ENCODE measurements at regions not wholly inside any gene's neighbourhood (a gene's known extent, or its start where the extent isn't known, plus 50 kb on each side); places are given as distances from the start of the nearest gene placed in this dataset.

DNA sequence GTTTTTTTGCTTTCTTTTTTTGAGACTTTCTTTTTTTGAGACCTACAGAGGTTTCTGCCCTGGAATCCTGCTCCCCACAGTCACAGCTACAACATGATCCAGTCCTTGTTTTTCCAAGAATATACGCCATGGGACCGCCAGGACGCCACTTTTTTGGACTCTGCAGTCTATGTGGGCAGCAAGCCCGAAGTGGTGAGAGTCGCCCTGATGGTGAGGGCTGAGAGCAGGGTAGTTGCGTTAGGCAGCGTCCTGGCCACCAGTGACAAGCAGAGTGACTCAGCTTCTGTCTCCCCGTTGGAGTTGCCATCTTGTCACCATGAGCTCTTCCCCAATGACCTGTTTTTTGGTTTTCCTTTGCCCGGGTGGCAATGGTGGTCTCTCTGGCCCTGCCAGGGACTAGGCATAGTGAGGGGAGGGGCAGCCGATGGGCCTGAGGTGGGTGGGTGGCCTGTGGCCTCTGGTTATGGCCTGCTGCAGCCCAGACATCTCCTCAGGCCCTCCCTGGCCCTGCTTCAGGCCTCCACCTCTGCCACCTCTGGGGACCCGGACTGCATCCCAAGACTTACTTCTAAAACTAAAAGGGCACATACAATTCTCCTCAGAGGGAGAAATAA is 88.0 kb upstream of the MALRD1 start:
- Histone ChIP-seq H3K36me3 (ENCODE audit: control insufficient read depth, insufficient read depth, low read length) (no peaks in the 10 kb centered on the region), H3K27ac (ENCODE audit: low read depth, low read length) (no peak overlapping the region), H3K79me2 (ENCODE audit: control insufficient read depth, insufficient read depth, low read length) (no peaks in the 10 kb centered on the region), H2BK5ac (ENCODE audit: low read length) (no peak overlapping the region), H2AK5ac (ENCODE audit: low read length) (no peak overlapping the region), H3K27me3 (ENCODE audit: insufficient read depth, low read length, poor library complexity) (no peaks in the 10 kb centered on the region), H3K18ac (ENCODE audit: low read length) (no peak overlapping the region), H3K4me2 (ENCODE audit: low read length) (no peak overlapping the region), H3K23ac (ENCODE audit: low read length) (no peak overlapping the region), H3K56ac (ENCODE audit: low read length) (no peak overlapping the region), H3K9ac (ENCODE audit: low read length) (no peak overlapping the region), H4K5ac (ENCODE audit: low read length) (no peak overlapping the region), H3K4me1 (ENCODE audit: control insufficient read depth, low read depth, low read length) (no peaks in the 10 kb centered on the region), H3K4ac (ENCODE audit: low read depth, low read length) (no peak overlapping the region), H4K8ac (ENCODE audit: low read depth, low read length) (no peak overlapping the region), H3K79me1 (ENCODE audit: low read length) (no peaks in the 10 kb centered on the region), H3K4me3 (ENCODE audit: low read length) (no peak overlapping the region), H2BK120ac (ENCODE audit: low read depth, low read length) (no peak overlapping the region), H2BK15ac (replicated peaks; ENCODE audit: low read depth) (no peak overlapping the region)
- DNase-seq, result no peak
- WGBS (ENCODE audit: extremely low coverage, insufficient coverage, low lambda C conversion rate), result no CpG with 5 or more reads among the region's 11 CpGs

DNA sequence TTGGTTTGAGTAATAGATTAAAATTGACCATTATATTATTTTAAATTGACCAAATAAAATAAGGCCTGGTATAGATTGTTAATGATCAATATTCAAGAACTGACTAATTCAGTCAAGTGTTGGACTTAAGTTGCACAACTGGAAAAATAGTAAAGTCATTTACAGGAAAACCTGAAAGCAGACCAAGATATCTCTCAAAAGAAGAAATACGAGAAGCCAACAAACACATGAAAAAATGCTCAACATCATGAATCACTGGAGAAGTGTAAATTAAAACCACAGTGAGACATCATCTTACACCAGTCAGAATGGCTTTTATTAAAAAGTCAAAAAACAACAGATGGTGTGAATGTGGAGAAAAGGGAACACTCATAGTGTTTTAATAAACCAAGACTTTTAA is 80.4 kb upstream of the MALRD1 start:
- H3K27ac ChIP-seq (ENCODE audit: low read depth, low read length), result no peak overlapping the region
- WGBS (ENCODE audit: extremely low coverage, insufficient coverage, low lambda C conversion rate), result no CpG with 5 or more reads among the region's 1 CpG

GRCh38 chr10:18976696-18977251 is 71.8 kb upstream of the MALRD1 start:
- Histone ChIP-seq H4K8ac (ENCODE audit: low read depth, low read length) (no peak overlapping the region), H3K9ac (ENCODE audit: low read length) (no peak overlapping the region), H3K56ac (ENCODE audit: low read length) (no peak overlapping the region), H3K4me3 (ENCODE audit: low read length) (no peak overlapping the region), H2BK15ac (replicated peaks; ENCODE audit: low read depth) (no peak overlapping the region), H2BK120ac (ENCODE audit: low read depth, low read length) (no peak overlapping the region), H3K27ac (ENCODE audit: low read depth, low read length) (no peak overlapping the region), H3K79me2 (ENCODE audit: control insufficient read depth, insufficient read depth, low read length) (no peaks in the 10 kb centered on the region), H3K36me3 (ENCODE audit: control insufficient read depth, insufficient read depth, low read length) (no peaks in the 10 kb centered on the region), H3K4me2 (ENCODE audit: low read length) (no peak overlapping the region), H4K5ac (ENCODE audit: low read length) (no peak overlapping the region), H3K27me3 (ENCODE audit: insufficient read depth, low read length, poor library complexity) (no peaks in the 10 kb centered on the region), H3K18ac (ENCODE audit: low read length) (no peak overlapping the region), H2AK5ac (ENCODE audit: low read length) (no peak overlapping the region), H3K4me1 (ENCODE audit: control insufficient read depth, low read depth, low read length) (no peaks in the 10 kb centered on the region), H3K23ac (ENCODE audit: low read length) (no peak overlapping the region), H3K4ac (ENCODE audit: low read depth, low read length) (no peak overlapping the region), H2BK5ac (ENCODE audit: low read length) (no peak overlapping the region), H3K79me1 (ENCODE audit: low read length) (no peaks in the 10 kb centered on the region)
- DNase-seq, result no peak
- WGBS (ENCODE audit: extremely low coverage, insufficient coverage, low lambda C conversion rate), result no CpG with 5 or more reads among the region's 4 CpGs

More for the DNA sequence above, 80.4 kb upstream of the MALRD1 start:
- H3K4me1 ChIP-seq (ENCODE audit: control insufficient read depth, low read depth, low read length), result no peaks in the 10 kb centered on the region
- H3K18ac ChIP-seq (ENCODE audit: low read length), result no peak overlapping the region
- no peak overlapping the region for H3K4ac ChIP-seq (ENCODE audit: low read depth, low read length)
- no peak overlapping the region for H3K9ac ChIP-seq (ENCODE audit: low read length)
- no peak for DNase-seq
- no peak overlapping the region for H3K4me2 ChIP-seq (ENCODE audit: low read length)
- H3K27me3 ChIP-seq (ENCODE audit: insufficient read depth, low read length, poor library complexity), result no peaks in the 10 kb centered on the region
- H3K23ac ChIP-seq (ENCODE audit: low read length), result no peak overlapping the region
- H2AK5ac ChIP-seq (ENCODE audit: low read length), result no peak overlapping the region
- H3K79me1 ChIP-seq (ENCODE audit: low read length), result no peaks in the 10 kb centered on the region
- no peaks in the 10 kb centered on the region for H3K79me2 ChIP-seq (ENCODE audit: control insufficient read depth, insufficient read depth, low read length)
- H4K5ac ChIP-seq (ENCODE audit: low read length), result no peak overlapping the region
- H2BK5ac ChIP-seq (ENCODE audit: low read length), result no peak overlapping the region
- H3K4me3 ChIP-seq (ENCODE audit: low read length), result no peak overlapping the region
- H2BK120ac ChIP-seq (ENCODE audit: low read depth, low read length), result no peak overlapping the region
- no peak overlapping the region for H4K8ac ChIP-seq (ENCODE audit: low read depth, low read length)
- H3K56ac ChIP-seq (ENCODE audit: low read length), result no peak overlapping the region
- H2BK15ac ChIP-seq (replicated peaks; ENCODE audit: low read depth), result no peak overlapping the region
- no peaks in the 10 kb centered on the region for H3K36me3 ChIP-seq (ENCODE audit: control insufficient read depth, insufficient read depth, low read length)

DNA sequence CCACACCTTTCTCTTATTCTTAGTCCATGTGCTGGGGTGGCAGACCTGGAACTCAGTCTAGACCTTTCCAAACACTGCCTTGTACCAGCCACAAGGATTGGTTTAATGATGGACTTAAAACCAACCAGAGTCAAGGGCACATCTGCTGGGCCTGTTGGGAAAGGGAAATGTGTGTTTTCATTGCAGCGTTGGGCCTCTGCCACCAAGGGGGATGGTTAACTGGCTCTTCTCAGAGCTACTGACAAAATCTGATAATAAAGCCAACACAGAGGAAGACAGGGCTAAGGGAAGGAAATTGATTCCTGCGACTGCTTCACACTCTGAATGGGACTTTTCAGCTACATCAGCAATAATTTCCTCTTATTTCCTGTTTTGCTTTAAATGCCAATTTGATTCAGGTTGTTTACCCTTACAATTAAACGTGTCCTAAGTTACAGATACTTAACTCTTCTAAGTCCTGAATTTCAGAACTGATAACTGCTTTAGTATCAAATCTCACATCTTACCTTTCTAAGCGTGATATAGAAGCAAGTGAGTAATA is 68.4 kb upstream of the MALRD1 start:
- no peak overlapping the region for H3K56ac ChIP-seq (ENCODE audit: low read length)
- no peaks in the 10 kb centered on the region for H3K79me1 ChIP-seq (ENCODE audit: low read length)
- no CpG with 5 or more reads among the region's 4 CpGs for WGBS (ENCODE audit: extremely low coverage, insufficient coverage, low lambda C conversion rate)
- no peak overlapping the region for H3K27ac ChIP-seq (ENCODE audit: low read depth, low read length)
- H3K23ac ChIP-seq (ENCODE audit: low read length), result no peak overlapping the region
- no peak for DNase-seq
- H3K4me2 ChIP-seq (ENCODE audit: low read length), result no peak overlapping the region
- no peak overlapping the region for H3K4ac ChIP-seq (ENCODE audit: low read depth, low read length)
- no peaks in the 10 kb centered on the region for H3K4me1 ChIP-seq (ENCODE audit: control insufficient read depth, low read depth, low read length)
- H2BK120ac ChIP-seq (ENCODE audit: low read depth, low read length), result no peak overlapping the region
- no peak overlapping the region for H4K8ac ChIP-seq (ENCODE audit: low read depth, low read length)
- no peaks in the 10 kb centered on the region for H3K27me3 ChIP-seq (ENCODE audit: insufficient read depth, low read length, poor library complexity)
- H2AK5ac ChIP-seq (ENCODE audit: low read length), result no peak overlapping the region
- H3K79me2 ChIP-seq (ENCODE audit: control insufficient read depth, insufficient read depth, low read length), result no peaks in the 10 kb centered on the region
- no peaks in the 10 kb centered on the region for H3K36me3 ChIP-seq (ENCODE audit: control insufficient read depth, insufficient read depth, low read length)
- no peak overlapping the region for H2BK5ac ChIP-seq (ENCODE audit: low read length)
- no peak overlapping the region for H3K4me3 ChIP-seq (ENCODE audit: low read length)
- no peak overlapping the region for H2BK15ac ChIP-seq (replicated peaks; ENCODE audit: low read depth)
- no peak overlapping the region for H4K5ac ChIP-seq (ENCODE audit: low read length)
- no peak overlapping the region for H3K18ac ChIP-seq (ENCODE audit: low read length)
- no peak overlapping the region for H3K9ac ChIP-seq (ENCODE audit: low read length)

- Histone ChIP-seq H3K27ac (ENCODE audit: low read depth, low read length) (no peak overlapping the region), H2BK5ac (ENCODE audit: low read length) (no peak overlapping the region), H3K79me2 (ENCODE audit: control insufficient read depth, insufficient read depth, low read length) (no peaks in the 10 kb centered on the region), H2AK5ac (ENCODE audit: low read length) (no peak overlapping the region), H3K4me3 (ENCODE audit: low read length) (no peak overlapping the region), H3K23ac (ENCODE audit: low read length) (no peak overlapping the region), H4K5ac (ENCODE audit: low read length) (no peak overlapping the region), H3K56ac (ENCODE audit: low read length) (no peak overlapping the region), H3K18ac (ENCODE audit: low read length) (no peak overlapping the region), H3K36me3 (ENCODE audit: control insufficient read depth, insufficient read depth, low read length) (no peaks in the 10 kb centered on the region), H3K4ac (ENCODE audit: low read depth, low read length) (no peak overlapping the region), H2BK120ac (ENCODE audit: low read depth, low read length) (no peak overlapping the region), H4K8ac (ENCODE audit: low read depth, low read length) (no peak overlapping the region), H2BK15ac (replicated peaks; ENCODE audit: low read depth) (no peak overlapping the region), H3K4me1 (ENCODE audit: control insufficient read depth, low read depth, low read length) (no peaks in the 10 kb centered on the region), H3K27me3 (ENCODE audit: insufficient read depth, low read length, poor library complexity) (no peaks in the 10 kb centered on the region), H3K79me1 (ENCODE audit: low read length) (no peaks in the 10 kb centered on the region), H3K4me2 (ENCODE audit: low read length) (no peak overlapping the region), H3K9ac (ENCODE audit: low read length) (no peak overlapping the region)
- no CpG with 5 or more reads among the region's 3 CpGs for WGBS (ENCODE audit: extremely low coverage, insufficient coverage, low lambda C conversion rate)
- no peak for DNase-seq
Measured at GRCh38 chr10:18984531-18984930, 64.1 kb upstream of the MALRD1 start.

DNA sequence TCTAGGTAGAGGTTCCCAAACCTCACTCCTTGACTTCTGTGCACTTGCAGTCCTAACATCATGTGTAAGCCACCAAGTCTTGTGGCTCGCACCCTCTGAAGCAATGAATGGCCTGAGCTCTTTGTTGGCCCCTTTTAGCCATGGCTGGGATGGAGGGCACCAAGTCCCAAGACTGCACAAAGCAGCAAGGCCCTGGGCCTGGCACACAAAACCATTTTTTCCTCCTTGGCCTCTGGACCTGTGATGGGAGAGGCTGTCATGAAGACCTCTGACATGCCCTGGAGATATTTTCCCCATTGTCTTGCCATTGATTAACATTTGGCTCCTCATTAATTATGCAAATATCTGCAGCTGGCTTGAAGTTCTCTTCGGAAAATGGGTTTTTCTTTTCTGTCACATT is 60.3 kb upstream of the MALRD1 start:
- no CpG with 5 or more reads among the region's 2 CpGs for WGBS (ENCODE audit: extremely low coverage, insufficient coverage, low lambda C conversion rate)
- H3K4me3 ChIP-seq (ENCODE audit: low read length), result no peak overlapping the region
- H3K27me3 ChIP-seq (ENCODE audit: insufficient read depth, low read length, poor library complexity), result no peaks in the 10 kb centered on the region
- H2BK15ac ChIP-seq (replicated peaks; ENCODE audit: low read depth), result no peak overlapping the region
- H3K4ac ChIP-seq (ENCODE audit: low read depth, low read length), result no peak overlapping the region
- no peaks in the 10 kb centered on the region for H3K4me1 ChIP-seq (ENCODE audit: control insufficient read depth, low read depth, low read length)
- H2AK5ac ChIP-seq (ENCODE audit: low read length), result no peak overlapping the region
- no peaks in the 10 kb centered on the region for H3K36me3 ChIP-seq (ENCODE audit: control insufficient read depth, insufficient read depth, low read length)
- no peak overlapping the region for H4K5ac ChIP-seq (ENCODE audit: low read length)
- no peak overlapping the region for H3K23ac ChIP-seq (ENCODE audit: low read length)
- H3K79me1 ChIP-seq (ENCODE audit: low read length), result no peaks in the 10 kb centered on the region
- no peak overlapping the region for H3K9ac ChIP-seq (ENCODE audit: low read length)
- no peak overlapping the region for H3K27ac ChIP-seq (ENCODE audit: low read depth, low read length)
- no peak overlapping the region for H3K18ac ChIP-seq (ENCODE audit: low read length)
- no peak overlapping the region for H3K4me2 ChIP-seq (ENCODE audit: low read length)
- no peak overlapping the region for H2BK120ac ChIP-seq (ENCODE audit: low read depth, low read length)
- no peak overlapping the region for H3K56ac ChIP-seq (ENCODE audit: low read length)
- H4K8ac ChIP-seq (ENCODE audit: low read depth, low read length), result no peak overlapping the region
- DNase-seq, result no peak
- no peaks in the 10 kb centered on the region for H3K79me2 ChIP-seq (ENCODE audit: control insufficient read depth, insufficient read depth, low read length)
- no peak overlapping the region for H2BK5ac ChIP-seq (ENCODE audit: low read length)
